ENCODE measurements at regions not wholly inside any gene's neighbourhood (a gene's known extent, or its start where the extent isn't known, plus 50 kb on each side); places are given as distances from the start of the nearest gene placed in this dataset.

- no peak for DNase-seq (ENCODE audit: low spot score in 2 of 2)
- no peak for FAIRE-seq
Observed at GRCh38 chr4:45803994-45804393, 319.9 kb downstream of the GABRG1 start.

DNA sequence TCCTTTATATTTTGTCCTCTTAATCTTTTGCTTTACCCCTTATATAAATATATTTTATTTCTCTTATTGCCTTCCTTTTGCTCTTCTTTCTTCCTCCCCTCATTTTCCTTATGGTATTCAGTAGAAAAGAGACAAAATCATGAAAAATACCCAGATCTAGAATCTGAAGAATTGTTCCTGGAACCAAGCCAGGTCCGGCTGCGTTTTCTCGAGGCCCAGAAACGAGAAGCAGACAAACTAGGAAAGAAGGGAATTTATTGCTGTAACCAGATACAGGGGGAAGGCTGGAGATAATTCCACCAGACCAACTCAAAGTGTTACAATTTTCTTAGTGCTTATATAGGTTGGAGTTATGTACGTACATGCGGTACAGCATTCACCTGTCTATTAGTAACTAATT, 328.7 kb downstream of the GABRG1 start:
- no peak for DNase-seq (ENCODE audit: low spot score in 2 of 2)
- FAIRE-seq, result no peak

- FAIRE-seq, result no peak
- DNase-seq (ENCODE audit: low spot score in 2 of 2), result no peak
Observed at GRCh38 chr4:45778514-45778913, 345.3 kb downstream of the GABRG1 start.

DNA sequence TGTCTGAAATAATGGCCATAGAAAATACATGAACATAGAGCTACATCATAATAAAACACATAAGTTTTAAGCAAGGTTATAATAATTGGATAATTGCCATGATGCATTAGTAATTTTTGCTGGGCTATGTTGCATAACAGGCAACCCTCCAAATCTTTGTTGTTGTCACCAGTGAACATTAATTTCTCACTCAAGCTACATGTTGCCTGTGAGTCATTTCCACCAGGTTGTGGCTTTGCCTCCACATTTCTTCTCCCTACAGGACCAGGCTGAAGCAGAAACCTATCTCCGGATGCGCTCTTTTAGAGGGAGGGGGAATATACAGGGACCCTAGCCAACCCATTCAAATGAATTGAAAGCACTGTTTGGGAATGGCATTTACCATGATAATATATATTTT, 347.7 kb downstream of the GABRG1 start:
- DNase-seq (ENCODE audit: low spot score in 2 of 2) (no peak), FAIRE-seq (no peak)

DNA sequence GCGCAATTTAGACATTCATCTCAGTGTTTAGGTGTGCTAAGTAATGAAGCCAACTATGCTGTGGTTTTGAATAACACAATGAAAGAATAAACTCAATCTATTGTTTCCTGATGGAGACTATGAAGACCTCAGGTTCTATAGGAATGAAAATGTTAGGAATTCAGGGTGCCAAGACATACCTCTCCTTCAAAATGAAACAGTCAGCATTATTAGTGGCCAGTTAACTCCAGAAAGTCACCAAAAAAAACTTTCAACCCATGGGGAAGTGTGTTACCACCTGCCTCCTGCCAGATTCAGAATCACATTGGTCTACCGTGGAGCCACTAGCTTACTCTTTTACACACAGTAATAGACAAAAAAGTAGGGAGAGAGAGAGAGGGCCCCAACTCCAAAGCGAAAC, 352.9 kb downstream of the GABRG1 start:
- no peak for FAIRE-seq
- DNase-seq (ENCODE audit: low spot score in 2 of 2), result no peak

- no peak for DNase-seq (ENCODE audit: low spot score in 2 of 2)
- FAIRE-seq, result no peak
Observed at GRCh38 chr4:45765521-45765920, 358.3 kb downstream of the GABRG1 start.

DNA sequence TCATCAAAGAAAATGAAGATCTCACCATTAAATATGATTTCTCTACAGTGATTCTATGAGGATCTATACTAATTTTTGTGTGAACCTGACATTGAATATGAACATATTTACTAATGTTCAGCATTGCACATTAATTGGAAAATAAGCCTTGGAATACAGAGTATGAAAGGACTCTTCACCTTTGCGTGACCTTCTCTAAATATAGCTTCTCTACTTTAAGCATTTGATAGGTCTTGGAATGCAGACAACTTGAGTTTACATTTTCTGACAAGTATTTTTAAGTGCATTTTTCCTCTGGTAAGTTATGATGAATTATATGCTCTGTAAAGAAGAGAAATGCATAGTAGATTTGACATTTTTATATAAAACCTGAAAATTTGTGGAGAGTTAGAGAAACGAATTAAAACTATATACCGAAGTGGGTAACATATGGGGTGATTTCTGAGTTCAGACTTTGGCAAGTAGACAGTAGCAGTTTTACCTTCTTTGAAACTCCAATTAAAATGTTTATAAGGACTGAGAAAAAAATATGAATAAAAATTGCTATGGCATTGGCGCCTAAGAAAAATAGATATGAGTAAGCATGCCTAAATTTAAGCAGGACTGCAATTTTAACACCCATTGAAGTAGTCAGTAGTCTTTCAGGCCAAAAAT, 371.9 kb downstream of the GABRG1 start:
- no peak for FAIRE-seq
- no peak for DNase-seq (ENCODE audit: low spot score in 2 of 2)

GRCh38 chr4:45750721-45751120, 373.1 kb downstream of the GABRG1 start:
- DNase-seq (ENCODE audit: low spot score in 2 of 2) (no peak), FAIRE-seq (no peak)

DNA sequence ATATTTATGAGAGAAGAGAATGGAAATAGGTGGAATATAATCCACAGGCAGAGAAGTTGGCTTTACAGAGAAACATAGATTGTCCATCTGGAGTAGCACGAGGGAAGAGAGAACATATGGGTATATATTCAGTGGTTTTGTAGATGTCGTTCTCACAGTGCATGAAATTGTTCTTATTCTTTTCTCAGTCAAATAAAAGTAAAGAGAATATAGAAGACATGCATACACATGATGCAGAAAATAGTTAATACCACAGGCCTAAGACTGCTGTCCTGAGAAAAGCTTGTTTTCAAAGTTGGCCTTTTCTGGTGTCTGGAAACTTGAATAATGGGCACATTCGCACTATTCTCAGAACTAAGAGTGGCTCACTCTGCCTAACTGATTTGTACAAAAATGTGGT, 378.1 kb downstream of the GABRG1 start:
- no peak for FAIRE-seq
- no peak for DNase-seq (ENCODE audit: low spot score in 2 of 2)

GRCh38 chr4:45741897-45742296, 382.0 kb downstream of the GABRG1 start:
- FAIRE-seq (no peak), DNase-seq (ENCODE audit: low spot score in 2 of 2) (no peak)

DNA sequence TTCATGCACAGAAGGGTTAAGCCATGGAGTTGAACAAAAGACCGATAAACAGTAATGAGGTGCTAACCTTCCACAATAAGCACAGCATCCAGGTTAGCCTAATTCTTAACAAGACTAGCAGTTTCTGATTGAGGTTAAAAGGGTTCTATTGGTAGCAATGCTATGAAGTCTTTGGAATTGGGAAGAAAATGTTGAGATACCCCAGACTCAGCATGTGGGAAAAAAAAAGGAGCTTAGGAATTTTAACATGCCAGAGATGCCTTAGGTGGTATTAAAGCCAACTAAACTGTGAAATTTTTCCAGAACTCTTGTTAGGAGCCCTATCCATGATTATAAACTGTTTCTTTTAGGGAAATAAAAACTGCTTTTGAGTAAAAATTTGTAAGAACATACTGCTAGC, 391.7 kb downstream of the GABRG1 start:
- DNase-seq (ENCODE audit: low spot score in 2 of 2), result no peak
- no peak for FAIRE-seq

GRCh38 chr4:45716093-45716492, 407.8 kb downstream of the GABRG1 start:
- no peak for DNase-seq (ENCODE audit: low spot score in 2 of 2)
- no peak for FAIRE-seq

DNA sequence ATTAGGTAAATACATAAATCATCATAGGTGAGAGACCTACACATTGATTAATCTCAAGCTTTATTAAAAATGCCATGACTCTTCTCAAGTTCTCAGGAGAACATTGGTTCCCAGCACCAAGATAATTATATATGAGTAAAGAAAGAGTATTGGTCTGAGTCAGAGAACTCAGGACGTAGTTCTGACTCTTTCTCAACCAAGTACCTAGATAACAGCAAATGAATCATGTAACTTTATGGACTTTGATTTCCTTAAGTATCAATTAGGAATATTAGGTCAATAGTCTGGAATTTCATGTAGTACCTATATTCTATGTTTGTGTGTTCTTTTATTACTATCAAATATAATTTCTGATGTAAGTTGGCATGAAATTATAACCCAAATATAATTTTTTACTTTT, 409.9 kb downstream of the GABRG1 start:
- FAIRE-seq (no peak), DNase-seq (ENCODE audit: low spot score in 2 of 2) (no peak)

- DNase-seq (ENCODE audit: low spot score in 2 of 2), result no peak
- no peak for FAIRE-seq
Observed at GRCh38 chr4:45701621-45702020, 422.2 kb downstream of the GABRG1 start.

GRCh38 chr4:45693746-45694145, 430.1 kb downstream of the GABRG1 start:
- FAIRE-seq (no peak), DNase-seq (ENCODE audit: low spot score in 2 of 2) (no peak)

GRCh38 chr4:45692131-45692735, 431.6 kb downstream of the GABRG1 start:
- DNase-seq (ENCODE audit: low spot score in 2 of 2), result no peak
- no peak for FAIRE-seq

GRCh38 chr4:45688341-45688740, 435.5 kb downstream of the GABRG1 start:
- DNase-seq (ENCODE audit: low spot score in 2 of 2) (no peak), FAIRE-seq (no peak)

GRCh38 chr4:45679411-45679810, 444.4 kb downstream of the GABRG1 start:
- DNase-seq (ENCODE audit: low spot score in 2 of 2) (no peak), FAIRE-seq (no peak)

DNA sequence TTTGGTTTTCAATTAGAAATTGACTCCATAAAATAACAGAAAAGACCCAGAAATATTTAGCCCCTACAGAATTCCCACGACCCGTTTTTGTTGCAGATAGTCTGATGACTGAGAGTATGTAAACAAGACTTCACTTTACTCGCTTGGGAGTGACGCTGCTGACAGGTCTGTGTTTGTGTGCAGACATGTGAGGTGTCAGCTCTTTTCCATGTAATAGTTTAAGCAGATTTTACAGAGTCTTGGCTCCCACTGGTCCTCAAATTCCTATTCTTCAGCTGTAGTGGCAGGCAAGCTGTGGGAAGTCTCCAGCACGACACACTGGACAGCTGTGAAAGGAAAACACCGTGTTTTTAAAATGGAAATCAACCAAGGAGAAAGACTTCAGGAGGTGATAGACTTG, 455.7 kb downstream of the GABRG1 start:
- FAIRE-seq, result no peak
- DNase-seq (ENCODE audit: low spot score in 2 of 2), result no peak

DNA sequence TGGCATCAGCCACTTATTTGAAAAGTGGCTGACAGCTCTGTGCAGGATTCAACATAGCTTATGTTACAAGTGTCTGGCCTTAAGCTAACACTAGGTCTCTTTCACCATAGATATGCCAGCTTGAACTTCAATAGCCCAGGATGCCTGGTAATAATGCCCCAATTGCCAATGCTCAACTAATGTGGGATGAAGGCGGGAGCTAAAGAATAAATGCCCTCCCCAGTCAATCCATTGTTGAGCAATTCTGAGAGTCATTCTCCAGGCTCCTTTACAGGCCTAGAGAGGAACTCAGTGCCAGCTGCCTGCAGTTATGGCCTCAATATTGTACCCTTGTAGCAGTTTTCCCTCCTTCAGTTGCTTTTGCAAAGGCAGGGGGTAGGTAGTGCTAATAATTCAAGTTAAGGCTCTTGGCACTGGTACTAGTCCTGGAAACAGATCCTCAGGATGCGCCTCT, 460.2 kb downstream of the GABRG1 start:
- FAIRE-seq (no peak), DNase-seq (ENCODE audit: low spot score in 2 of 2) (no peak)

GRCh38 chr4:45663003-45663402, 460.9 kb downstream of the GABRG1 start:
- DNase-seq (ENCODE audit: low spot score in 2 of 2), result peak in 1 of 2 donors; percentile 2
- no peak for FAIRE-seq

DNA sequence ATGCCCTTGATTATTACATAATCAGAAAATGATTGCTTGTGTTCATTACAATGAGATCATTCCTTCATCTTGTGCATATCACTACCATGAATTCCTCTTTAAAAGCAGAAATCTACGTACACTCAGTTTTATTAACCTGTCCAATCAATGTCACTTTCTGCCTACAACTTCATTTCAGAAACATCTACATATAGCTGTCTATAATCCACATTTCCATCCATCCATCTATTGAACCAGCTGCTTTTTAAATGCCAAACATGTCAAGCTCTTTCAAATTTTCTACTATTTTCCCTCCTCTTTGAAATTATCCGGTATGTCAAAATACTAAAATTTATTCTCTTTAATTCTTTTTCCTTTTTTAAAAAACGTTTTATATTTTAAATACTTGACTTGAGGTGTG, 462.0 kb downstream of the GABRG1 start:
- FAIRE-seq (no peak), DNase-seq (ENCODE audit: low spot score in 2 of 2) (no peak)

DNA sequence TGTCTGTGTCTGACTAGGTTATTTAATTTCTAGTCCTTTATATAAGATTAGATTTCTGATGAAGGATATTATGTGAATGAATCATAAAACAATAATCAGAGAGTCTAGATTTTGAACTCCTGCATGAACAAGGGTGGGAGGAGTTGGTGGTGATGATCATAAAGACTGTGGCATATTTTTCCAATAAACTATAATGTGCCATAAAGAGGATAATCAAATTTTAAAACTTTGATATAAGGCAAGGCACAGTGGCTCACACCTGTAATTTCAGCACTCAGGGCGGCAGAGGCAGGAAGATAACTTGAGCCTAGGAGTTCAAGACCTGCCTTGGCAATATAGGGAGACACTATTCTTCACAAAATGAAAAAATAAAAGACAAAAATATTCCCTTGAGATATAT, 473.3 kb downstream of the GABRG1 start:
- FAIRE-seq (no peak), DNase-seq (ENCODE audit: low spot score in 2 of 2) (no peak)

Measured in frontal cortex (tissue), 3 donors.